H9 (cell line): ENCODE measurements at regions not wholly inside any gene's neighbourhood (a gene's known extent, or its start where the extent isn't known, plus 50 kb on each side); places are given as distances from the start of the nearest gene placed in this dataset.

ENCODE experiments used
- DNase-seq: peaks from one replicate; pipeline ENCODE4 v3.0.0-alpha.2; 2017
- H2AFZ ChIP-seq: one replicate; pipeline ENCODE4 v1.6.1; 2013; ENCODE audit warnings: mild to moderate bottlenecking, low read length, control low read depth, moderate library complexity
- H2AK5ac ChIP-seq: 2 replicates; pipeline ENCODE4 v1.6.1; 2013; ENCODE audit warnings: low read length, control low read depth, mixed read lengths; ENCODE audit not compliant: insufficient read length
- H2BK120ac ChIP-seq: one replicate; pipeline ENCODE4 v1.6.1; 2013; ENCODE audit warnings: low read depth, mild to moderate bottlenecking, low read length, control low read depth, inconsistent platforms; ENCODE audit not compliant: poor library complexity, severe bottlenecking
- H2BK12ac ChIP-seq: 2 replicates; pipeline ENCODE4 v1.6.1; 2013; ENCODE audit warnings: low read length, control low read depth, mixed read lengths, low read depth; ENCODE audit not compliant: insufficient read length
- H2BK15ac ChIP-seq: 2 replicates; pipeline ENCODE4 v1.6.1; 2013; ENCODE audit warnings: low read depth, low read length, control low read depth
- H2BK20ac ChIP-seq: one replicate; pipeline ENCODE4 v1.6.1; 2013; ENCODE audit warnings: low read depth, mild to moderate bottlenecking, low read length, control low read depth, inconsistent platforms; ENCODE audit not compliant: poor library complexity, severe bottlenecking
- H2BK5ac ChIP-seq: 2 replicates; pipeline ENCODE4 v1.6.1; 2013; ENCODE audit warnings: low read length, control low read depth, mixed read lengths; ENCODE audit not compliant: insufficient read length
- H3K14ac ChIP-seq: 2 replicates; pipeline ENCODE4 v1.6.1; 2013; ENCODE audit warnings: low read length, control low read depth; ENCODE audit not compliant: insufficient read depth
- H3K18ac ChIP-seq: 2 replicates; pipeline ENCODE4 v1.6.1; 2013; ENCODE audit warnings: low read depth, mild to moderate bottlenecking, mixed read lengths, low read length, control low read depth; ENCODE audit not compliant: insufficient read length
- H3K23ac ChIP-seq: 2 replicates; pipeline ENCODE4 v1.6.1; 2013; ENCODE audit warnings: low read length, control low read depth, mixed read lengths, low read depth; ENCODE audit not compliant: insufficient read length
- H3K23me2 ChIP-seq: 2 replicates; pipeline ENCODE4 v1.6.1; 2013; ENCODE audit warnings: low read depth, mild to moderate bottlenecking, mixed read lengths, low read length, control low read depth; ENCODE audit not compliant: insufficient read length, poor library complexity, severe bottlenecking
- H3K27ac ChIP-seq: 2 replicates; pipeline ENCODE4 v1.5.1; 2013; ENCODE audit warnings: low read length, control low read depth, mixed read lengths, low read depth; ENCODE audit not compliant: insufficient read length
- H3K27me3 ChIP-seq: 2 replicates; pipeline ENCODE4 v1.6.1; 2013; ENCODE audit warnings: low read length, control low read depth, inconsistent platforms; ENCODE audit not compliant: insufficient read depth
- H3K4ac ChIP-seq: 2 replicates; pipeline ENCODE4 v1.6.1; 2013; ENCODE audit warnings: low read depth, mild to moderate bottlenecking, control low read depth, inconsistent platforms, low read length, moderate library complexity
- H3K4me1 ChIP-seq: 2 replicates; pipeline ENCODE4 v1.6.1; 2013; ENCODE audit warnings: low read length, control low read depth, inconsistent platforms; ENCODE audit not compliant: insufficient read depth
- H3K4me2 ChIP-seq: 2 replicates; pipeline ENCODE4 v1.6.1; 2013; ENCODE audit warnings: low read length, control low read depth, mixed read lengths; ENCODE audit not compliant: insufficient read length, insufficient read depth
- H3K56ac ChIP-seq: 2 replicates; pipeline ENCODE4 v1.6.1; 2013; ENCODE audit warnings: low read depth, mild to moderate bottlenecking, mixed read lengths, low read length, control low read depth; ENCODE audit not compliant: insufficient read length
- H3K79me1 ChIP-seq: 2 replicates; pipeline ENCODE4 v1.6.1; 2013; ENCODE audit warnings: low read depth, mild to moderate bottlenecking, moderate library complexity, low read length, control low read depth, inconsistent platforms; ENCODE audit not compliant: insufficient read depth, poor library complexity, severe bottlenecking
- H3K79me2 ChIP-seq: 2 replicates; pipeline ENCODE4 v1.6.1; 2013; ENCODE audit warnings: low read length, control low read depth, inconsistent platforms; ENCODE audit not compliant: insufficient read depth
- H3K9ac ChIP-seq: 2 replicates; pipeline ENCODE4 v1.6.1; 2013; ENCODE audit warnings: low read length, control low read depth, mixed read lengths; ENCODE audit not compliant: insufficient read length; ENCODE audit errors: extremely low read depth
- H3K9me3 ChIP-seq: one replicate; pipeline ENCODE4 v1.6.1; 2013; ENCODE audit warnings: low read depth, low read length, inconsistent platforms; ENCODE audit not compliant: control insufficient read depth
- H3T11ph ChIP-seq: one replicate; pipeline ENCODE4 v1.6.1; 2013; ENCODE audit warnings: mild to moderate bottlenecking, low read length, control low read depth, inconsistent platforms
- H4K20me1 ChIP-seq: one replicate; pipeline ENCODE4 v1.6.1; 2013; ENCODE audit not compliant: control insufficient read depth, insufficient read length, insufficient read depth
- H4K5ac ChIP-seq: 2 replicates; pipeline ENCODE4 v1.6.1; 2013; ENCODE audit warnings: low read depth, mild to moderate bottlenecking, mixed read lengths, low read length, control low read depth; ENCODE audit not compliant: insufficient read length
- H4K8ac ChIP-seq: replicated peaks from 2 replicates; pipeline ENCODE4 v1.6.1; 2013; ENCODE audit warnings: low read length, control low read depth, mixed read lengths, low read depth; ENCODE audit not compliant: insufficient read length
- H4K91ac ChIP-seq: 2 replicates; pipeline ENCODE4 v1.6.1; 2013; ENCODE audit warnings: low read depth, mild to moderate bottlenecking, moderate library complexity, mixed read lengths, low read length, control low read depth; ENCODE audit not compliant: insufficient read length
- H3K27ac Mint-ChIP-seq, 3 experiments: 2 replicates in 2 of 3; 3 replicates in 1 of 3; pipeline ENCODE4 v1.8.0; 2020 to 2021; ENCODE audit warnings: mixed read lengths in 3 of 3, mild to moderate bottlenecking in 1 of 3, moderate library complexity in 1 of 3
- H3K27me3 Mint-ChIP-seq: 2 replicates; pipeline ENCODE4 v1.8.0; 2021; ENCODE audit warnings: low read depth, mild to moderate bottlenecking, moderate library complexity, mixed read lengths
- H3K36me3 Mint-ChIP-seq, 3 experiments: 2 replicates in 2 of 3; 3 replicates in 1 of 3; pipeline ENCODE4 v1.8.0; 2020 to 2021; ENCODE audit warnings: low read depth in 3 of 3, mixed read lengths in 3 of 3; ENCODE audit not compliant: insufficient read depth in 1 of 3
- H3K4me1 Mint-ChIP-seq, 2 experiments: 2 replicates each; pipeline ENCODE4 v1.8.0; 2020; ENCODE audit warnings: mixed read lengths in 2 of 2
- H3K4me3 Mint-ChIP-seq, 2 experiments: 2 replicates in 1 of 2; 3 replicates in 1 of 2; pipeline ENCODE4 v1.8.0; 2020 to 2021; ENCODE audit warnings: mild to moderate bottlenecking in 2 of 2, mixed read lengths in 2 of 2, moderate library complexity in 1 of 2
- H3K9me3 Mint-ChIP-seq, 2 experiments: 2 replicates in 1 of 2; 3 replicates in 1 of 2; pipeline ENCODE4 v1.8.0; 2020; ENCODE audit warnings: mild to moderate bottlenecking in 2 of 2, mixed read lengths in 2 of 2, moderate library complexity in 1 of 2
- CTCF ChIP-seq: fragments of 200-600 bp; sonication (generic); conservative IDR thresholded peaks from 3 replicates; pipeline ENCODE4 v1.8.0; 2021; ENCODE audit warnings: antibody characterized with exemption, mild to moderate bottlenecking
- WGBS: extraction: QIAGEN DNeasy Blood & Tissue Kit; methylation state at CpG from one replicate; pipeline ENCODE4 v1.1.7; 2013; ENCODE audit warnings: missing lambda C conversion rate, low lambda C conversion rate, mixed read lengths; ENCODE audit not compliant: insufficient read length; ENCODE audit errors: extremely low coverage; 5-methylcytosine and 5-hydroxymethylcytosine counted together

- H4K8ac ChIP-seq, result no peak overlapping the region
- H3K23me2 ChIP-seq, result no peaks in the 10 kb centered on the region
- H3K27ac Mint-ChIP-seq, result no peak overlapping the region
Measured at GRCh38 chrX:42616981-42617380, 161.0 kb downstream of the PPP1R2C start.

More at GRCh38 chrX:42616981-42617380, 161.0 kb downstream of the PPP1R2C start:
- Histone ChIP-seq H4K20me1 (no peaks in the 10 kb centered on the region), H2BK20ac (no peak overlapping the region), H3T11ph (no peak overlapping the region), H3K23ac (no peak overlapping the region), H3K4me2 (no peak overlapping the region), H3K79me1 (no peaks in the 10 kb centered on the region), H2AFZ (no peak overlapping the region), H3K79me2 (no peaks in the 10 kb centered on the region), H2BK15ac (no peak overlapping the region), H3K4me1 (no peaks in the 10 kb centered on the region), H3K9me3 (no peaks in the 10 kb centered on the region), H2AK5ac (no peak overlapping the region), H2BK12ac (no peak overlapping the region), H3K4ac (no peak overlapping the region), H3K14ac (no peak overlapping the region), H4K91ac (no peak overlapping the region), H2BK120ac (no peak overlapping the region), H2BK5ac (no peak overlapping the region), H3K9ac (no peak overlapping the region), H3K56ac (no peak overlapping the region), H4K5ac (no peak overlapping the region), H3K18ac (no peak overlapping the region), H3K27ac (no peak overlapping the region), H3K27me3 (no peaks in the 10 kb centered on the region)
- Mint-ChIP-seq H3K36me3 (peaks cover 0 to 55% (median 20%) of the 10 kb centered on the region in 3 experiments; a peak in 5 of 7 replicates), H3K4me3 (no peak overlapping the region), H3K27me3 (no peaks in the 10 kb centered on the region), H3K9me3 (peaks cover 24 to 56% of the 10 kb centered on the region in 2 experiments), H3K4me1 (peaks cover 23 to 31% of the 10 kb centered on the region in 2 experiments)
- no peak for DNase-seq
- no CpG with 5 or more reads among the region's 2 CpGs for WGBS
- TF ChIP-seq CTCF, result no peak
